ENCODE measurements at regions not wholly inside any gene's neighbourhood (a gene's known extent, or its start where the extent isn't known, plus 50 kb on each side); places are given as distances from the start of the nearest gene placed in this dataset.

DNA sequence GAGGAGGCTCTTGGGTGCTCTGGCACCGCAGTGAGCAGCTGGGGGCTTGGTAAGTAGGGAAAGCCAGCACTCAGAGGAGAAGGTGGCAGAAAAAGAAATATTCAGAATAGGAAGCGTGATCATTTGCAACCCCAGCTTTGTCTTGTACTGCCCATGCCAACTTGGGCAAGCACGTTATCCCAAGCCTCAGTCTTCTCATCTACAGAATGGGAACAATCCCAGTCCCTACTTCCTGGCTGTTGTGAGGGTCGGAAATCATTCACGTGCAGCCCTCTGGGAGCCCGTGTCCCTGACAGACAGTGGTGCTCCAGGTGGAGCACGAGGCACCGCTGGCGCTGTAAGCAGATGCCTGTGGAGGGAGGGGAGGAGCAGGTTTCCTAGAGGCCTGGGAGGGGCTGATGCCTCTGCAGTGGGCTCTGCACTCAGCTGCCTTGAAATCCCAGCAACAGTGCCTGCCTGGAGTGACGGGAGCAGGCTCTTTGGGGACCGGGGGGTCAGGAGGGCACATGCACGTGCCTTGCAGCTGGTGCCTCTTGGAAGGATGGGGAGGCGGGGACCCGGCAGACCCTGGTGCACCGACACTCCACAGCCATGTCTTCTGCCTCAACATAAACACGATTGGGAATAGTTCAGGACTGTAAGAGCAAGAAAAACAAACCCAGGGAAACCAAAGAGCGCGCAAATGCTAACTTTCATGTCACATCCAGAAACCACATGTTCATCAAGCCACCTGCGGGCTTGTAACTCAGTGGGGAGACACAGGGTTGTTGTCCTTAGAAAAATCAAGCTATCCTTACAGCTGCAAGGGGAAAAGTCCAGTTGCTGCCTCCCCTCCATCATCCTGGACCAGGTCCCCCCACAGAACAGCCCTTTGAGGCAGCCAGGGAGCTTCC lies 86.5 kb upstream of the DIO3 start:
- no peak for TF ChIP-seq RAD21 (conservative IDR thresholded peaks at IDR 0.05)
- TF ChIP-seq EZH2 (IDR thresholded peaks at IDR 0.05; ENCODE audit: borderline replicate concordance, insufficient read depth, low read length, poor library complexity, severe bottlenecking), result no peak
- TF ChIP-seq, protein P1, sequence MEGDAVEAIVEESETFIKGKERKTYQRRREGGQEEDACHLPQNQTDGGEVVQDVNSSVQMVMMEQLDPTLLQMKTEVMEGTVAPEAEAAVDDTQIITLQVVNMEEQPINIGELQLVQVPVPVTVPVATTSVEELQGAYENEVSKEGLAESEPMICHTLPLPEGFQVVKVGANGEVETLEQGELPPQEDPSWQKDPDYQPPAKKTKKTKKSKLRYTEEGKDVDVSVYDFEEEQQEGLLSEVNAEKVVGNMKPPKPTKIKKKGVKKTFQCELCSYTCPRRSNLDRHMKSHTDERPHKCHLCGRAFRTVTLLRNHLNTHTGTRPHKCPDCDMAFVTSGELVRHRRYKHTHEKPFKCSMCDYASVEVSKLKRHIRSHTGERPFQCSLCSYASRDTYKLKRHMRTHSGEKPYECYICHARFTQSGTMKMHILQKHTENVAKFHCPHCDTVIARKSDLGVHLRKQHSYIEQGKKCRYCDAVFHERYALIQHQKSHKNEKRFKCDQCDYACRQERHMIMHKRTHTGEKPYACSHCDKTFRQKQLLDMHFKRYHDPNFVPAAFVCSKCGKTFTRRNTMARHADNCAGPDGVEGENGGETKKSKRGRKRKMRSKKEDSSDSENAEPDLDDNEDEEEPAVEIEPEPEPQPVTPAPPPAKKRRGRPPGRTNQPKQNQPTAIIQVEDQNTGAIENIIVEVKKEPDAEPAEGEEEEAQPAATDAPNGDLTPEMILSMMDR (IDR thresholded peaks at IDR 0.05; ENCODE audit: poor library complexity, severe bottlenecking), result no peak
- no peak for TF ChIP-seq EP300 (conservative IDR thresholded peaks at IDR 0.05; ENCODE audit: poor library complexity, severe bottlenecking)
- TF ChIP-seq MXI1 (conservative IDR thresholded peaks at IDR 0.05; ENCODE audit: poor library complexity, severe bottlenecking), result no peak
- no peak for TF ChIP-seq POLR2AphosphoS5 (IDR thresholded peaks at IDR 0.05)
- TF ChIP-seq, protein P2, sequence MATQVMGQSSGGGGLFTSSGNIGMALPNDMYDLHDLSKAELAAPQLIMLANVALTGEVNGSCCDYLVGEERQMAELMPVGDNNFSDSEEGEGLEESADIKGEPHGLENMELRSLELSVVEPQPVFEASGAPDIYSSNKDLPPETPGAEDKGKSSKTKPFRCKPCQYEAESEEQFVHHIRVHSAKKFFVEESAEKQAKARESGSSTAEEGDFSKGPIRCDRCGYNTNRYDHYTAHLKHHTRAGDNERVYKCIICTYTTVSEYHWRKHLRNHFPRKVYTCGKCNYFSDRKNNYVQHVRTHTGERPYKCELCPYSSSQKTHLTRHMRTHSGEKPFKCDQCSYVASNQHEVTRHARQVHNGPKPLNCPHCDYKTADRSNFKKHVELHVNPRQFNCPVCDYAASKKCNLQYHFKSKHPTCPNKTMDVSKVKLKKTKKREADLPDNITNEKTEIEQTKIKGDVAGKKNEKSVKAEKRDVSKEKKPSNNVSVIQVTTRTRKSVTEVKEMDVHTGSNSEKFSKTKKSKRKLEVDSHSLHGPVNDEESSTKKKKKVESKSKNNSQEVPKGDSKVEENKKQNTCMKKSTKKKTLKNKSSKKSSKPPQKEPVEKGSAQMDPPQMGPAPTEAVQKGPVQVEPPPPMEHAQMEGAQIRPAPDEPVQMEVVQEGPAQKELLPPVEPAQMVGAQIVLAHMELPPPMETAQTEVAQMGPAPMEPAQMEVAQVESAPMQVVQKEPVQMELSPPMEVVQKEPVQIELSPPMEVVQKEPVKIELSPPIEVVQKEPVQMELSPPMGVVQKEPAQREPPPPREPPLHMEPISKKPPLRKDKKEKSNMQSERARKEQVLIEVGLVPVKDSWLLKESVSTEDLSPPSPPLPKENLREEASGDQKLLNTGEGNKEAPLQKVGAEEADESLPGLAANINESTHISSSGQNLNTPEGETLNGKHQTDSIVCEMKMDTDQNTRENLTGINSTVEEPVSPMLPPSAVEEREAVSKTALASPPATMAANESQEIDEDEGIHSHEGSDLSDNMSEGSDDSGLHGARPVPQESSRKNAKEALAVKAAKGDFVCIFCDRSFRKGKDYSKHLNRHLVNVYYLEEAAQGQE (IDR thresholded peaks at IDR 0.05; ENCODE audit: borderline replicate concordance), result no peak
- no peak for TF ChIP-seq TAF1 (IDR thresholded peaks at IDR 0.05; ENCODE audit: low read depth)

All from neural cell (in vitro differentiated cells).